Fibroblast of the aortic adventitia (primary cell): ENCODE measurements at regions not wholly inside any gene's neighbourhood (a gene's known extent, or its start where the extent isn't known, plus 50 kb on each side); places are given as distances from the start of the nearest gene placed in this dataset.

Experiments
- DNase-seq: peaks from one replicate; pipeline ENCODE4 v3.0.0-alpha.2; 2010; ENCODE audit warnings: low read depth
- H3K4me3 ChIP-seq: 2 replicates; pipeline ENCODE4 v1.5.1; 2011; ENCODE audit warnings: low read depth, mild to moderate bottlenecking, control low read depth, low read length, moderate library complexity
- TF ChIP-seq, protein P1 (sequence below): IDR thresholded peaks from 2 replicates; pipeline ENCODE4 v1.5.1; 2011; ENCODE audit warnings: mild to moderate bottlenecking, low read length, control low read depth, inconsistent platforms; ENCODE audit not compliant: insufficient read depth

DNA sequence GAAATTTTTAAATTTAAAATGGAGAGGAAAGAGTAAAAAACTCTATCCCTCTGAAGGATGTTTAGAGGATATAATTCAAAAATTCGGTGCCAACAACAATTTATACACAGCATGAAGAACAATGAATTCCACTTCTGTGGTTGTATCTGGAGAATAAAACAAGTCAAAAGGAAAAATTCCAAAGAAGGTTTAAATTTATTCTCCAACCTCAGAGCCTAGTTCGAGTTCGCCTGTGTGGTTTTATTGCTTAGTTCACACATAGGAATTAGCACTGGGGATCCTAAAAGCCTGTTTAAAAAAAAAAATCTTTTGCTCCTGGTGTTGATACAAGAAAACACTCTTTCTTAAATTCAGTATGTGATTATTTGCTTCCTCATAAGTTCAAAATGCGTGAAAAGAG lies 79.2 kb downstream of the LLPH start:
- DNase-seq, result peak; percentile 40
- TF ChIP-seq, protein P1, sequence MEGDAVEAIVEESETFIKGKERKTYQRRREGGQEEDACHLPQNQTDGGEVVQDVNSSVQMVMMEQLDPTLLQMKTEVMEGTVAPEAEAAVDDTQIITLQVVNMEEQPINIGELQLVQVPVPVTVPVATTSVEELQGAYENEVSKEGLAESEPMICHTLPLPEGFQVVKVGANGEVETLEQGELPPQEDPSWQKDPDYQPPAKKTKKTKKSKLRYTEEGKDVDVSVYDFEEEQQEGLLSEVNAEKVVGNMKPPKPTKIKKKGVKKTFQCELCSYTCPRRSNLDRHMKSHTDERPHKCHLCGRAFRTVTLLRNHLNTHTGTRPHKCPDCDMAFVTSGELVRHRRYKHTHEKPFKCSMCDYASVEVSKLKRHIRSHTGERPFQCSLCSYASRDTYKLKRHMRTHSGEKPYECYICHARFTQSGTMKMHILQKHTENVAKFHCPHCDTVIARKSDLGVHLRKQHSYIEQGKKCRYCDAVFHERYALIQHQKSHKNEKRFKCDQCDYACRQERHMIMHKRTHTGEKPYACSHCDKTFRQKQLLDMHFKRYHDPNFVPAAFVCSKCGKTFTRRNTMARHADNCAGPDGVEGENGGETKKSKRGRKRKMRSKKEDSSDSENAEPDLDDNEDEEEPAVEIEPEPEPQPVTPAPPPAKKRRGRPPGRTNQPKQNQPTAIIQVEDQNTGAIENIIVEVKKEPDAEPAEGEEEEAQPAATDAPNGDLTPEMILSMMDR, result no peak
- H3K4me3 ChIP-seq, result no peak overlapping the region

DNA sequence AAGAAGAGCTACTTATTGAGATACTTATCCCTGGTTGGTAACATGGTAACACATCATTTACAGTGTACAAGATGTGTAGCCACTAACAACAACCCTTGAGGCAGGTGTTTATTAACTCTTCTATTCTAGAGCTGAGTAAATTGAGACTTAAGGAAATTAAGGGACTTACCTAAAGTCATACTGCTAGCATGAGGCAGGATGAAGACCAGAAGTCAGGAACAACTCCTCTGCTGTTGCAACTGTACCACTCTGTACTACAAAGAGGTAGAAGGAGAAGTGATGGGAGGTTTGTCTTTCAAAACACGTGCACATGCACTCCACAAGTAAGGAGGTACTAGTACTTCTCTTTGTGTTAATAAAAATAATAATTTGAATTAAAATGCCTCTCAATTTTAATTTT lies 79.9 kb downstream of the LLPH start:
- DNase-seq, result no peak
- H3K4me3 ChIP-seq, result no peak overlapping the region
- TF ChIP-seq, protein P1, result no peak

DNA sequence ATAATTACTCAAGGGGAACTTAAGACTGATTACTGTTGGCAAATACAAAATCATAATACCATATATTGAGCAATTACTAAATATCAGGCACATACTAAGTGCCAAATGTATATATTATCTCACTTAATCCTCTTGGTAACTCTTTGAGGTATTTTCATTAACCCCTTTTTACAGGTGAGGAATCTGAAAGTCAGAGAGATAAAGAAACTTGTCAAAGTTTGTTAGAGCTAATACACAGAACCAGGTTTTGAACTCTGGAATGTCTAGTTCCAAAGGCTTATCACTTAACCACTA lies 80.3 kb downstream of the LLPH start:
- TF ChIP-seq, protein P1, result no peak
- no peak overlapping the region for H3K4me3 ChIP-seq
- no peak for DNase-seq

DNA sequence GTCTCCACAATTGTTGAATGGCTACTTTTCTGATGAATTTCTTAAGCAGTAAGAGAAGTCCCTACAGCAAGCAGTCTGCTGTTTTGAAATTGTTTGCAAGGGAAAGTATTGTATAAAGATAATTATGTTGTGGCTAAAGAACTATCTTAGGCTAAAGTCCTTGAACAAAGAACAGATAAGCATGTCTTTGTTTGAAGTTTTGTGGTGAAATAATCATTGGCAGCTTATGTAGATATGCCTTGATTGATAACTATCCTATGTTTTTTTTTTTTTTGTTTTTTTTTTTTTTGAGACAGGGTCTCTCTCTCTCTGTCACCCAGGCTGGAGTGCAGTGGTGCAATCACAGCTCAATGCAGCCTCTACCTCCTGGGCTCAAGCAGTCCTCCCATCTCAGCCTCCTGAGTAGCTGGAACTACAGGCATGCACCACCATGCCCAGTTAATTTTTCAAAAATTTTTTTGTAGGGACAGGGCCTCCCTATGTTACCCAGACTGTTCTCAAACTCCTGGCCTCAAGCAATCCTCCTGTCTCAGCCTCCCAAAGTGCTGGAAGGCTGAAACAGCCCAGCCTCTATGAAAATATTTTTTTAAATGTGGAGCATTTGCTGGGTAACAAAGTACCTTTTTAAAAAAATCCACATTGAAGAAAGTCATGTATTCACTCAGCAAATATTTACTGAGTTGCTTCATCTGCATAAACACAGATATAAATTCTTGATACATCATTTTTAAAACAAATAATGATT lies 80.8 kb downstream of the LLPH start:
- TF ChIP-seq, protein P1, result no peak
- H3K4me3 ChIP-seq, result no peak overlapping the region
- peak; percentile 59 for DNase-seq

DNA sequence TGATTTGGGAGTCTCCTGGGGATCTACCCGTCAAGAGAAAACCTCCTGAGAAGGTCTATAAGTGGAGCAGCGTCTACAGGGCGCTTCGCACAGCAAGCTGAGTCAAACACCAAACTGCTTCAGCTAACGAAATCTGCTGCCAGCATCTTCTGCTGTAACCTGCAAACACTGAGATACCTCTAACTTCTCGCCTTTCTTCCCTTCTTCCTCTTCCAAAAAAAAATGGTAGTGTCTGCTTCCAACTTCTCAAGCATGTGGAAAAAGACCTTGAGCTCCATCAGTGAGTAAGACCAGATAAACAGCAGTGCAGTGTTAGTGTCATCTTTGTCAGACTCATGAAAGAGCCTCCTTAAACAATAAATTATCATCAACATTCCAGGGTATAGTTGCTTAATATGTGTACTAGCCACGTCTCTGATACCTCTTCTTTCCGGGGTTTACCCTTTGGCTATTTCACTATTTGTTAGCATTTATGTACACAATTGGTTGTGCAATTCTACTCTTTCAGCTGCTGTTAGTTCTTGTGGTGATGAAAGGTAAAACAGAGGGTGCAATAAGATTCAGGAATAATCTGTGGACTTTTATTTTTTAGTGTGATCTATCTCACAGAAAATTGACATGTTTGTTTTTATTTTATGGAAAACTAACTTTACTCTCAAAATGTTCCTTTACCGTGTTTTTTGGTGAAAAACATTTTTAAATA lies 81.6 kb downstream of the LLPH start:
- H3K4me3 ChIP-seq, result no peak overlapping the region
- DNase-seq, result peak; percentile 36
- TF ChIP-seq, protein P1, result no peak

DNA sequence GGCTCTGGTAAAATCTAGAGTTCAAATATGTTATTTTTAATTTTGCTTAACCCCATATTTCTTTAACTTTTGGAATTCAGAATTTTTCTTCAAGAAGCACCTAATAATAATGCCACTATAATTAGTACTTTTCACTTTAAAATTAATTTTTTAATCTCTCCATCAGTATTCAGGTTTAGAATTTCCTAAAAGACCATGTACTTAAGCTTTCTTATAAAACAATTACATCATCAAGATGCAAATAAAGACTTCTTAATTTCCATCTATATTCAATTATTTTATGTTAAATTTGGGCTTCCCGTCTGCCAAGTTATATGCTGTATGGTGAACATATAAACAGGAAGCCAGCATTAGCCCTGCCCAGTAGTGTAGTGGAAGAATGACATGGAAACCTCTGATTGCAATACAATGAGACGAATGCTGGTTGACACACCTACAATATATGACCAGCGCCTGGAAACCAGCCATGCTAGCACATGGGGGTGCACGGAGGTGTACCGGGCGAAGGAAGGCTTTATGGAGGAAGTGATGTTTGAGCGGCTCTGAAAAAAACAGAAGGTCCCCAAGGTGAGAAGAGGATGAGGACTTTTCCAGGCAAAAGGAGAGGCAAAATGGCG lies 82.2 kb downstream of the LLPH start:
- DNase-seq, result no peak
- TF ChIP-seq, protein P1, result no peak
- no peak overlapping the region for H3K4me3 ChIP-seq
